Common myeloid progenitor, CD34-positive (primary cell): ENCODE measurements at regions not wholly inside any gene's neighbourhood (a gene's known extent, or its start where the extent isn't known, plus 50 kb on each side); places are given as distances from the start of the nearest gene placed in this dataset.

ENCODE experiments used
- CTCF ChIA-PET: fragments of 350-600 bp; sonication (Branson Sonifier 250); formaldehyde crosslinking; loops from one replicate; lab custom pipeline; 2021; ENCODE audit warnings: antibody characterized with exemption; lab: Charles Lee
- POLR2A ChIA-PET: fragments of 350-600 bp; sonication (Branson Sonifier 250); formaldehyde crosslinking; loops from one replicate; lab custom pipeline; 2021; ENCODE audit warnings: antibody characterized with exemption; lab: Charles Lee
- DNase-seq, 3 donors: peaks; one replicate each; pipeline versions ENCODE4 v3.0.0 to v3.0.0-alpha.2; 2013
- H3K27ac ChIP-seq, 2 experiments: 1 replicate in 1 of 2; 2 replicates in 1 of 2; pipeline ENCODE4 v1.7.0; 2013; ENCODE audit warnings: inconsistent platforms in 2 of 2, low read length in 2 of 2, mild to moderate bottlenecking in 2 of 2, low read depth in 1 of 2, moderate library complexity in 1 of 2; ENCODE audit not compliant: severe bottlenecking in 2 of 2, insufficient read depth in 1 of 2, poor library complexity in 1 of 2
- H3K27me3 ChIP-seq, 5 experiments: replicated peaks in 2 of 5; 1 replicate in 3 of 5; 2 replicates in 2 of 5; pipeline versions ENCODE4 v1.6.1 to v1.7.0; 2013; ENCODE audit warnings: low read length in 4 of 5, mild to moderate bottlenecking in 2 of 5, moderate library complexity in 2 of 5, inconsistent platforms in 1 of 5; ENCODE audit not compliant: insufficient read depth in 5 of 5, control insufficient read depth in 4 of 5
- H3K36me3 ChIP-seq, 4 experiments: 1 replicate in 2 of 4; 2 replicates in 2 of 4; pipeline versions ENCODE4 v1.6.1 to v1.7.0; 2013; ENCODE audit warnings: low read length in 3 of 4, control low read depth in 1 of 4, mild to moderate bottlenecking in 1 of 4; ENCODE audit not compliant: control insufficient read depth in 4 of 4, insufficient read depth in 4 of 4
- H3K4me1 ChIP-seq, 4 experiments: 1 replicate in 3 of 4; 2 replicates in 1 of 4; pipeline versions ENCODE4 v1.6.1 to v1.7.1; 2013; ENCODE audit warnings: low read length in 3 of 4, mild to moderate bottlenecking in 3 of 4, control low read depth in 1 of 4, inconsistent platforms in 1 of 4, moderate library complexity in 1 of 4; ENCODE audit not compliant: control insufficient read depth in 4 of 4, insufficient read depth in 4 of 4; ENCODE audit errors: control extremely low read depth in 1 of 4
- H3K4me3 ChIP-seq, 7 experiments: 1 replicate in 4 of 7; 2 replicates in 3 of 7; pipeline versions ENCODE4 v1.5.1 to v1.7.0; 2013; ENCODE audit warnings: mild to moderate bottlenecking in 7 of 7, low read length in 6 of 7, moderate library complexity in 6 of 7, inconsistent platforms in 2 of 7, low read depth in 2 of 7, control low read depth in 1 of 7; ENCODE audit not compliant: insufficient read depth in 4 of 7, control insufficient read depth in 1 of 7; ENCODE audit errors: extremely low read depth in 1 of 7
- H3K9me3 ChIP-seq, 5 experiments: 1 replicate in 4 of 5; 2 replicates in 1 of 5; pipeline versions ENCODE4 v1.6.1 to v1.7.1; 2013; ENCODE audit warnings: low read length in 4 of 5, mild to moderate bottlenecking in 2 of 5, inconsistent platforms in 1 of 5, low read depth in 1 of 5, moderate library complexity in 1 of 5; ENCODE audit not compliant: control insufficient read depth in 4 of 5, insufficient read depth in 2 of 5; ENCODE audit errors: control extremely low read depth in 1 of 5
- WGBS: methylation state at CpG from one replicate; pipeline ENCODE4 v1.1.5; 2013; ENCODE audit not compliant: insufficient coverage; 5-methylcytosine and 5-hydroxymethylcytosine counted together

DNA sequence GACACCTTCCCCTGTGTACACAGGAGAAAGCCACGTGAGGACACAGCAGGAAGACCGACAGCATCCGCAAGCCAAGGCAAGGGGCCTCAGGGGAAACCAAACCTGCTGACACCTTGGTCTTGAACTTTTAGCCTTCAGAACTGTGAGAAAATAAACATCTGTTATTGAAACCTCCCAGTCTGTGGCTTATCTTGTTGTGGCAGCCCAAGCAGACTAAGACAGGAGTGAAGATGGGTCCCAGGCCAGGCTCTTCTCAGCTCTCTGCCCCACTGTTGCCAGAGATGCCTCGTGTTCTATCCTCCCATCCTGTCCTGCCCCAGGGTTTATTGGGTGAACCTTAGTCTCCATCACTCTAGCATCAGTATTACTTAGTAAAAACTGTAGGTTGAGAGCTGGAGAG, 236.3 kb downstream of the MATN1 start:
- H3K4me1 ChIP-seq, result no peaks in the 10 kb centered on the region
- no peak overlapping the region for H3K4me3 ChIP-seq
- no peaks in the 10 kb centered on the region for H3K36me3 ChIP-seq
- no peak for DNase-seq
- H3K27me3 ChIP-seq, result no peaks in the 10 kb centered on the region
- CTCF ChIA-PET, result no interaction called here
- POLR2A ChIA-PET, result no interaction called here
- 90% methylated on average over 3 of the region's 4 CpGs for WGBS
- peaks cover 0 to 22% (median 16%) of the 10 kb centered on the region in 5 experiments for H3K9me3 ChIP-seq
- H3K27ac ChIP-seq, result no peak overlapping the region

DNA sequence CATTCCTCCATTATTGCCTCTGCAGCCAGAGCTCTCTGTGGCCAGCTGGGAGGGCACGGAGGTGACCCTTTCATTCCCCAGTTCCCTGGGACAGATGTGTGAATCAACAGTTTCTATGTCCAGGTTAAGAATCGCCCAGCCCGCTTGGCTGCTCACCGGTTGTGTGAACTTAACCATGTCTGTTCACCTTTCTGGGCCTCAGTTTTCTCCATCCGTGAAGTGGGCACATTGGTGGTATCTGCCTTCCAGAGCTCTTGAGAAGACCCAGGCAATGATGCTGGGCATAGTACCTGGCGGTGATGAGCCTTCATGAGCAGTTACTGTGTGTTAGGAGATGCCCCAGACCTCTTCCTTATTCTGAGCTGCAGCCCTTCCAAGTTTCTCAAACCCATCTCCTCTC, 238.3 kb downstream of the MATN1 start:
- H3K4me1 ChIP-seq, result no peaks in the 10 kb centered on the region
- H3K4me3 ChIP-seq, result no peak overlapping the region
- WGBS, result 91% methylated on average over 6 of the region's 6 CpGs
- CTCF ChIA-PET, result no interaction called here
- POLR2A ChIA-PET, result no interaction called here
- H3K36me3 ChIP-seq, result no peaks in the 10 kb centered on the region
- H3K27me3 ChIP-seq, result no peaks in the 10 kb centered on the region
- no peak overlapping the region for H3K27ac ChIP-seq
- no peak for DNase-seq
- peaks cover 0 to 39% (median 30%) of the 10 kb centered on the region in 5 experiments for H3K9me3 ChIP-seq

DNA sequence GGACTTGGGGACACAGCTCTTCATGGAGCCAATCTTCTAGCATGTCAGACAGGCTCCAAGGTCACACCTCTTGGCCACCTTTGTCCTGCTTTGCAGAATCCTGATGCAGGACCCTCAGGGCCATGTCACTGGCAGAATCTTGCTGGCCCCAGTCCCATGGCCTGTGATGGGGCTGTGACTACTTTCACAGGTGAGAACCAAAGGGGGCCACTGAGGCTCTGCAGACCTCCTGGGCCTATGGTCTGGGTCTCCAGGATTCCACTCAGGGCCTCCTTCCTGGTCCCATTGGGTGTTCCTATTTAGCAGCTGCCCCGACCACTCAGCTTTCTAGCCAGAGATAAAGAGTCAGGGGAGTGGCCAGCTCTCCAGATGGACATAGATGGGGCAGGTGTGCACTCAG, 238.7 kb downstream of the MATN1 start:
- CTCF ChIA-PET, result no interaction called here
- H3K27me3 ChIP-seq, result no peaks in the 10 kb centered on the region
- WGBS, result no CpG with 5 or more reads among the region's 1 CpG
- no peak overlapping the region for H3K27ac ChIP-seq
- H3K4me3 ChIP-seq, result no peak overlapping the region
- peaks cover 0 to 40% (median 30%) of the 10 kb centered on the region in 5 experiments for H3K9me3 ChIP-seq
- no peaks in the 10 kb centered on the region for H3K4me1 ChIP-seq
- POLR2A ChIA-PET, result no interaction called here
- no peak for DNase-seq
- no peaks in the 10 kb centered on the region for H3K36me3 ChIP-seq

DNA sequence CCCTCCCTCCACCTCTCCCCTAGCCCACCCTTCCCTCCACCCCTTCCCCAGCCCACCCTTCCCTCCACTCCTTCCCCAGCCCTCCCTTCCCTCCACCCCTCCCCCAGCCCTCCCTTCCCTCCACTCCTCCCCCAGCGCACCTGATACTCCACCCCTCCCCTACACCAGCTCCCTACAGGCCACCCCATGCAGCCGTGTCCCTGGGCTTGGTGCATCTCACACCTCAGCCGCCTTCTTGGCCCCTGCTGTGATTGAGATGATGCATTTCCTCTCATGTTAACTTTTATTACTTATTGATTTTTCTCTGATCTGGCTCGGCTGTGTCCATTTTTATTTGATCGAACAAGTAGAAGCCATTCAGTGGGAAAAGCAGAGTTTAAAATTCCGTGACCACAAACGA, 243.8 kb downstream of the MATN1 start:
- ChIA-PET CTCF (no interaction called here), POLR2A (no interaction called here)
- peaks cover 0 to 10% (median 3%) of the 10 kb centered on the region in 5 experiments for H3K27me3 ChIP-seq
- no peaks in the 10 kb centered on the region for H3K36me3 ChIP-seq
- no peak overlapping the region for H3K27ac ChIP-seq
- no peaks in the 10 kb centered on the region for H3K4me1 ChIP-seq
- DNase-seq, result no peak
- H3K9me3 ChIP-seq, result peaks cover 0 to 39% (median 30%) of the 10 kb centered on the region in 5 experiments
- no peak overlapping the region for H3K4me3 ChIP-seq
- 88% methylated on average over 6 of the region's 7 CpGs for WGBS

DNA sequence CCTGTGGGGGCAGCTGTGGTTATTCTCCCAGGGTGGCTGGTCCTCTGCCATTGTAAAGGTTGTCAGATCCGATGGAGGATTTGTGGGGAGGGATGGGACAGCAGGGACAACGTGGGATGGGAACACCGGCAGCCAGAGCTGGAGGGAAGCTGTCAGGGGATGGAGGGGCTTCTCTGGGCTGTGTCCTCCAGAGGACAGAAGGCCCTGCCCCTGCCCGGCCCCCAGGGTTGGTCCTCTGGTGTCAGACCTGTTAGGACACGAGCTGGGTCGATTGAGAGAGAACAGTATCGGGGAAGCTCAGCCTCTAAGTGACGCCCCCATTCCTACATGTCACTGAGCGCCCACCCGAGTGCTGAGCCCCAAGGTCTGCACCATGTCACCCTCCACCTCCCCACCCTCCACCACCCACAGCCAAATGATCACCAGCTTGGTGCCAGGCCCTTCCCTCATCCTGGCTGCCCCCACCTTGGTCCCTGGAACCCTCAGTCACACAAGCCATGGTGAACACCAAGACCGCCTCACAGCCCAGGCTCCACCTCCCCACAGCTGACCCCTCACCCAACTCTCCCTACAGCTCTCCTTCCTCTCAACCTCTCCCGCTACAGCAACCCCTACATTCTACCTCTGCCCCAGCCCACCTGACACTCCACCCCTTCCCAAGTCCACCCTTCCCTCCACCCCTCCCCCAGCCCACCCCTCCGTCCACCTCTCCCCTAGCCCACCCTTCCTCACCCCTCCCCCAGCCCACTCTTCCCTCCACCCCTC, 244.4 kb downstream of the MATN1 start:
- Histone ChIP-seq H3K4me3 (no peak overlapping the region), H3K4me1 (no peaks in the 10 kb centered on the region), H3K9me3 (peaks cover 0 to 39% (median 30%) of the 10 kb centered on the region in 5 experiments), H3K27me3 (peaks cover 0 to 10% (median 3%) of the 10 kb centered on the region in 5 experiments), H3K27ac (no peak overlapping the region), H3K36me3 (no peaks in the 10 kb centered on the region)
- 93% methylated on average over 11 of the region's 13 CpGs for WGBS
- CTCF ChIA-PET, result no interaction called here
- POLR2A ChIA-PET, result no interaction called here
- DNase-seq, result no peak

DNA sequence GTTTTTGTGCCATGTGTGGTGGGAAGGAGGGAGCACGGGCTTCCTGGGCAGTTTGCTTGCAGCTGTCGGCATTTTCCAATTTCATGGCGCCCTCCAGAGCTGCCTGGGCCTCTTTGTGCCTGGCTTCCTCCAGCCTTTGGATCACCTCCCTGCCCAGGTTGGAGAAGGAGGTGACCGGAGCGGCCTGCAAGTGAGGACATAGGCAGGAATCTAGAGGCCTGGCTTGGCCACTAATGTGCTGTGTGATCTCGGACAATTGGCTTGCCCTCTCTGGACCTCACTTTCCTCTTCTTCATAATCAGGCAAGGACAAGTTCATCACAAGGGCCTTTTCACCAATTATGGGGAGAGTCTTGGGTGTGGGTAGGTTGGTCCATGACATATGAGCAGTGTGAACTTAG, 245.1 kb downstream of the MATN1 start:
- no peak overlapping the region for H3K4me3 ChIP-seq
- DNase-seq, result no peak
- POLR2A ChIA-PET, result no interaction called here
- CTCF ChIA-PET, result no interaction called here
- WGBS, result 91% methylated on average over 6 of the region's 6 CpGs
- H3K36me3 ChIP-seq, result no peaks in the 10 kb centered on the region
- H3K27ac ChIP-seq, result no peak overlapping the region
- no peaks in the 10 kb centered on the region for H3K4me1 ChIP-seq
- peaks cover 0 to 10% (median 3%) of the 10 kb centered on the region in 5 experiments for H3K27me3 ChIP-seq
- H3K9me3 ChIP-seq, result peaks cover 0 to 34% (median 27%) of the 10 kb centered on the region in 5 experiments

DNA sequence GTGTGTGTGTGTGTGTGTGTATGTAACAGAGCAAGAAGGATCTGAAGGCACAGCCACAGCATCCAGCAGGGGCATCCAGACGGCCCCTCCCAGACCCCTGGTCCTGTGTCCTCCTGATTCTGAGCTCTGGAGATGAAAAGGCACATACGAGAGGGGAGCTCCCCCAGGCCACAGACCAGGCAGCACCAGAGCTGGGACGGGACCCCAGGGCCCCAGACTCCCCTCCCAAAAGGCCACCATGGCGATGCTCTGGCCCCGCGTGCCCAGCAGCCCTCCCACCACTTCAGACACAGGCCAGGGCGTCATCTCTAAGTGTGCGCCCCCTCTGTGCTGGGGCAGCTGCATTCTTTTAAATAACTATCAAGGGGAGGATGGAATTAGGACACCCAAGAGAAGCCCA, 245.8 kb downstream of the MATN1 start:
- POLR2A ChIA-PET, result no interaction called here
- CTCF ChIA-PET, result no interaction called here
- H3K4me1 ChIP-seq, result no peaks in the 10 kb centered on the region
- no peak overlapping the region for H3K4me3 ChIP-seq
- DNase-seq, result no peak
- H3K27me3 ChIP-seq, result peaks cover 0 to 11% (median 3%) of the 10 kb centered on the region in 5 experiments
- H3K27ac ChIP-seq, result no peak overlapping the region
- WGBS, result 81% methylated on average over 2 of the region's 8 CpGs
- H3K9me3 ChIP-seq, result peaks cover 0 to 27% (median 20%) of the 10 kb centered on the region in 5 experiments
- H3K36me3 ChIP-seq, result no peaks in the 10 kb centered on the region
